IMR-90 (cell line): ENCODE measurements at regions not wholly inside any gene's neighbourhood (a gene's known extent, or its start where the extent isn't known, plus 50 kb on each side); places are given as distances from the start of the nearest gene placed in this dataset.

Source experiments
- ATAC-seq: fragments of 200-7000 bp; cut with Tn5 transposase; 2 replicates; pipeline ENCODE4 v1.9.1; 2020; ENCODE audit warnings: low read depth, mild to moderate bottlenecking, moderate library complexity
- BruUV-seq: library from RNA; stranded (reverse); fragments of 400-500 nt; replicated peaks from 2 replicates; lab custom pipeline; 2021; lab: Mats Ljungman, UMichigan
- CTCF ChIA-PET: fragments of 300-600 bp; formaldehyde crosslinking; extraction: SDS; loops from one replicate; lab custom pipeline; 2021; ENCODE audit warnings: antibody characterized with exemption; lab: Yijun Ruan, JAX
- POLR2A ChIA-PET: fragments of 300-600 bp; sonication (Branson Sonifier 250); formaldehyde crosslinking; loops from one replicate; lab custom pipeline; 2022; ENCODE audit warnings: antibody characterized with exemption; ENCODE audit not compliant: unreplicated experiment; lab: Charles Lee
- DNase-seq: peaks from one replicate; pipeline ENCODE4 v3.0.0; 2013
- H2AFZ ChIP-seq: replicated peaks from 2 replicates; pipeline ENCODE3; 2013; ENCODE audit warnings: low read length, mild to moderate bottlenecking; ENCODE audit not compliant: poor library complexity
- H2AK5ac ChIP-seq: 2 replicates; pipeline ENCODE4 v1.6.1; 2013; ENCODE audit warnings: low read depth, low read length, inconsistent platforms
- H2AK9ac ChIP-seq: replicated peaks from 2 replicates; pipeline ENCODE3; 2013; ENCODE audit warnings: mild to moderate bottlenecking, low read depth, low read length, moderate library complexity; ENCODE audit not compliant: poor library complexity
- H2BK120ac ChIP-seq: 2 replicates; pipeline ENCODE4 v1.6.1; 2013; ENCODE audit warnings: low read depth, low read length, inconsistent platforms
- H2BK15ac ChIP-seq: 3 replicates; pipeline ENCODE4 v1.6.1; 2013; ENCODE audit warnings: low read depth, low read length, inconsistent platforms
- H2BK20ac ChIP-seq: 2 replicates; pipeline ENCODE4 v1.6.1; 2013; ENCODE audit warnings: low read depth, mild to moderate bottlenecking, inconsistent platforms, low read length, moderate library complexity
- H2BK5ac ChIP-seq: 2 replicates; pipeline ENCODE4 v1.6.1; 2013; ENCODE audit warnings: mild to moderate bottlenecking, low read depth, low read length, inconsistent platforms; ENCODE audit not compliant: poor library complexity, severe bottlenecking
- H3K14ac ChIP-seq: replicated peaks from 2 replicates; pipeline ENCODE4 v1.6.1; 2013; ENCODE audit warnings: low read depth, low read length, inconsistent platforms
- H3K18ac ChIP-seq: 2 replicates; pipeline ENCODE4 v1.6.1; 2013; ENCODE audit warnings: low read depth, low read length, control low read depth
- H3K23ac ChIP-seq: 2 replicates; pipeline ENCODE4 v1.6.1; 2013; ENCODE audit warnings: low read depth, low read length, inconsistent platforms
- H3K27ac ChIP-seq: 2 replicates; pipeline ENCODE4 v1.5.1; 2013; ENCODE audit warnings: mild to moderate bottlenecking, control low read depth, low read length; ENCODE audit not compliant: insufficient read depth
- H3K27me3 ChIP-seq: 2 replicates; pipeline ENCODE4 v1.6.1; 2013; ENCODE audit warnings: low read length; ENCODE audit not compliant: control insufficient read depth, insufficient read depth
- H3K36me3 ChIP-seq: 2 replicates; pipeline ENCODE4 v1.6.1; 2013; ENCODE audit warnings: low read length, mixed read lengths; ENCODE audit not compliant: control insufficient read depth, insufficient read depth
- H3K4ac ChIP-seq: 2 replicates; pipeline ENCODE4 v1.6.1; 2013; ENCODE audit warnings: low read depth, low read length, inconsistent platforms
- H3K4me1 ChIP-seq: 2 replicates; pipeline ENCODE4 v1.6.1; 2013; ENCODE audit warnings: low read length, mixed read lengths; ENCODE audit not compliant: control insufficient read depth, insufficient read depth
- H3K4me2 ChIP-seq: 2 replicates; pipeline ENCODE4 v1.6.1; 2013; ENCODE audit warnings: low read depth, mild to moderate bottlenecking, control low read depth, low read length, moderate library complexity
- H3K4me3 ChIP-seq: 2 replicates; pipeline ENCODE4 v1.5.1; 2013; ENCODE audit warnings: low read depth, mild to moderate bottlenecking, control low read depth, low read length, moderate library complexity; ENCODE audit not compliant: insufficient read depth
- H3K56ac ChIP-seq: 2 replicates; pipeline ENCODE4 v1.6.1; 2013; ENCODE audit warnings: low read length, inconsistent platforms; ENCODE audit not compliant: insufficient read depth; ENCODE audit errors: extremely low read depth
- H3K79me1 ChIP-seq, 2 experiments: 2 replicates each; pipeline ENCODE4 v1.6.1; 2013; ENCODE audit warnings: low read length in 2 of 2, inconsistent platforms in 1 of 2, low read depth in 1 of 2
- H3K9ac ChIP-seq: 2 replicates; pipeline ENCODE4 v1.6.1; 2013; ENCODE audit warnings: low read depth, low read length, control low read depth
- H3K9me1 ChIP-seq: 2 replicates; pipeline ENCODE4 v1.6.1; 2013; ENCODE audit warnings: low read length, inconsistent platforms; ENCODE audit not compliant: insufficient read depth
- H3K9me3 ChIP-seq: 2 replicates; pipeline ENCODE4 v1.6.1; 2013; ENCODE audit warnings: low read length; ENCODE audit not compliant: control insufficient read depth, insufficient read depth
- H4K20me1 ChIP-seq: 2 replicates; pipeline ENCODE4 v1.6.1; 2013; ENCODE audit warnings: low read length, inconsistent platforms; ENCODE audit not compliant: insufficient read depth
- H4K5ac ChIP-seq: 2 replicates; pipeline ENCODE4 v1.6.1; 2013; ENCODE audit warnings: mild to moderate bottlenecking, low read depth, low read length, control low read depth
- H4K8ac ChIP-seq, 2 experiments: 2 replicates each; pipeline ENCODE4 v1.6.1; 2013; ENCODE audit warnings: low read depth in 2 of 2, low read length in 2 of 2, control low read depth in 1 of 2, inconsistent platforms in 1 of 2
- H4K91ac ChIP-seq: 2 replicates; pipeline ENCODE4 v1.6.1; 2013; ENCODE audit warnings: low read depth, low read length, inconsistent platforms; ENCODE audit not compliant: insufficient read depth
- BHLHE40 ChIP-seq: fragments of 150-350 bp; IDR thresholded peaks from 2 replicates; pipeline ENCODE4 v1.6.1; 2016; ENCODE audit warnings: mild to moderate bottlenecking, low read depth, low read length
- CHD1 ChIP-seq: IDR thresholded peaks from 2 replicates; pipeline ENCODE4 v1.6.1; 2012; ENCODE audit warnings: low read depth, low read length, improper control_type of control experiment
- FOS ChIP-seq: fragments of 150-350 bp; IDR thresholded peaks from 2 replicates; pipeline ENCODE4 v1.6.1; 2016; ENCODE audit warnings: low read depth, low read length
- MXI1 ChIP-seq: IDR thresholded peaks from 2 replicates; pipeline ENCODE4 v1.6.1; 2012; ENCODE audit warnings: low read depth, mild to moderate bottlenecking, low read length, moderate library complexity, borderline replicate concordance
- POLR2A ChIP-seq: IDR thresholded peaks from 2 replicates; pipeline ENCODE4 v1.6.1; 2012; ENCODE audit warnings: mild to moderate bottlenecking, low read depth, low read length
- RAD21 ChIP-seq: IDR thresholded peaks from 2 replicates; pipeline ENCODE4 v1.6.1; 2012; ENCODE audit warnings: low read length, improper control_type of control experiment
- RCOR1 ChIP-seq: IDR thresholded peaks from 2 replicates; pipeline ENCODE4 v1.6.1; 2012; ENCODE audit warnings: mild to moderate bottlenecking, low read length, improper control_type of control experiment; ENCODE audit not compliant: insufficient replicate concordance
- RFX5 ChIP-seq: IDR thresholded peaks from 2 replicates; pipeline ENCODE4 v1.8.0; 2012; ENCODE audit warnings: low read depth, mild to moderate bottlenecking, low read length, moderate library complexity
- SMC3 ChIP-seq: fragments of 150-350 bp; IDR thresholded peaks from 2 replicates; pipeline ENCODE4 v1.6.1; 2016; ENCODE audit warnings: low read depth, mild to moderate bottlenecking, antibody characterized with exemption, low read length, moderate library complexity
- WGBS, 2 experiments: methylation state at CpG; one replicate each; pipeline versions ENCODE4 v1.1.5 to v1.1.7; 2013; ENCODE audit warnings: missing lambda C conversion rate in 2 of 2; ENCODE audit not compliant: insufficient read length in 1 of 2; ENCODE audit errors: extremely low coverage in 2 of 2; 5-methylcytosine and 5-hydroxymethylcytosine counted together
- dilution Hi-C: fragments of 300-500 bp; cut with HindIII; formaldehyde crosslinking; loops from one replicate; pipeline ENCODE4 v1.14.3; 2018; ENCODE audit warnings: low sequenced_read_pairs; ENCODE audit not compliant: unreplicated experiment
- in situ Hi-C: fragments of 300-500 bp; cut with MboI; formaldehyde crosslinking; loops from 3 replicates; pipeline ENCODE4 v1.14.3; 2019; ENCODE audit warnings: low sequenced_read_pairs, inconsistent platforms, mixed read lengths
- intact Hi-C: fragments of 100-400 bp; cut with micrococcal nuclease; formaldehyde crosslinking; loops from 2 replicates; pipeline ENCODE4 v1.10.0; 2022
- TF ChIP-seq, protein P1 (sequence below): conservative IDR thresholded peaks from 2 replicates; pipeline ENCODE4 v1.5.1; 2012; ENCODE audit warnings: mild to moderate bottlenecking, low read depth, low read length, improper control_type of control experiment
- TF ChIP-seq, protein P2 (sequence below): fragments of 150-350 bp; IDR thresholded peaks from 2 replicates; pipeline ENCODE4 v1.6.1; 2016; ENCODE audit warnings: low read depth, mild to moderate bottlenecking, low read length, moderate library complexity, borderline replicate concordance

DNA sequence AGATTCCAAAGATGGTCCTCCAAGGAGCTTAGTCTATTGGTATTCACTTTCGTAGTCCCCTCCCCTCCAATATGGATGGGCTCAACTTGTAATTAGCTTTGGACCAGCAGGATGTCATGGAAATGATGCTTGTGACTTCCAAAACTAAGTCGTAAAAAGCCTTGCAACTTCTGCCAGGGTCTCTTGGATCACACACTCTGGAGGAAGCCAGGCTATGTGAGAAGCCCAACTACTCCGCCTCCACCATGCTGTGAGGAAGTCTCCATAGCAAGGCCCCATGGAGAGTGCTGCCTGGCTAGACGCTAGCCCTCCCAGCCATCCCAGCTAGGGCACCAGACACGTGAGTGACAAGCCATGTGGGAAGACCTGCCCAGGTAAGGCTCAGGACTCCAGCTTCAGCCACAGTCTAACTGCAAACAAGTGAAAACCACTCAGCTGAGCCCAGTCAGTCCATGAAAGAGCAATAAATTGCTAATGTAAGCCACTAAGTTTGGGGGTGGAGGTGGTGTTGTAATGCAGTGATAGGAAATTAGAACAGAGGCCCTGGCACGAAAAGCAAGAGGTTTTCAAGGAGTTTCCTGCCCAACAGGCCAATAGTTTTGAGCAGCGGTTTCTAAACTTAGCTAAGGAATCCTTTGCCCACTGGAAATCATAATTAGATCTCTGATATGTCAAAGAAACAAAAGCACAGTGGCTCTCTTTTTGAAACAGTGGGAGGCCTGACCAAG is 77.5 kb upstream of the GLI2 start:
- POLR2A ChIA-PET = no interaction called here
- no TSS peak for BruUV-seq
- Histone ChIP-seq H2AFZ (no peak overlapping the region), H4K8ac (no peak overlapping the region), H3K4me1 (peaks cover 1% of the 10 kb centered on the region; the same call in 1 of the 2 replicates), H3K36me3 (no peaks in the 10 kb centered on the region), H4K5ac (no peak overlapping the region), H4K20me1 (no peaks in the 10 kb centered on the region), H3K23ac (no peak overlapping the region), H3K56ac (no peak overlapping the region), H3K9ac (no peak overlapping the region), H3K27me3 (peaks cover 5% of the 10 kb centered on the region; the same call in 1 of the 2 replicates), H2AK5ac (no peak overlapping the region), H2BK20ac (no peak overlapping the region), H2BK5ac (no peak overlapping the region), H3K14ac (no peak overlapping the region), H4K91ac (no peak overlapping the region), H3K4me3 (no peak overlapping the region), H3K18ac (no peak overlapping the region), H3K4ac (no peak overlapping the region), H2BK15ac (no peak overlapping the region), H3K9me3 (peaks cover 3% of the 10 kb centered on the region), H3K9me1 (no peaks in the 10 kb centered on the region; the same call in 1 of the 2 replicates), H2AK9ac (no peak overlapping the region), H3K4me2 (no peak overlapping the region), H3K27ac (no peak overlapping the region), H3K79me1 (no peaks in the 10 kb centered on the region), H2BK120ac (no peak overlapping the region)
- intact Hi-C loops = no loop called here
- TF ChIP-seq RCOR1 (no peak), CHD1 (no peak), SMC3 (no peak), MXI1 (no peak), FOS (no peak), RAD21 (no peak), RFX5 (no peak), BHLHE40 (no peak), POLR2A (no peak)
- TF ChIP-seq, protein P1, sequence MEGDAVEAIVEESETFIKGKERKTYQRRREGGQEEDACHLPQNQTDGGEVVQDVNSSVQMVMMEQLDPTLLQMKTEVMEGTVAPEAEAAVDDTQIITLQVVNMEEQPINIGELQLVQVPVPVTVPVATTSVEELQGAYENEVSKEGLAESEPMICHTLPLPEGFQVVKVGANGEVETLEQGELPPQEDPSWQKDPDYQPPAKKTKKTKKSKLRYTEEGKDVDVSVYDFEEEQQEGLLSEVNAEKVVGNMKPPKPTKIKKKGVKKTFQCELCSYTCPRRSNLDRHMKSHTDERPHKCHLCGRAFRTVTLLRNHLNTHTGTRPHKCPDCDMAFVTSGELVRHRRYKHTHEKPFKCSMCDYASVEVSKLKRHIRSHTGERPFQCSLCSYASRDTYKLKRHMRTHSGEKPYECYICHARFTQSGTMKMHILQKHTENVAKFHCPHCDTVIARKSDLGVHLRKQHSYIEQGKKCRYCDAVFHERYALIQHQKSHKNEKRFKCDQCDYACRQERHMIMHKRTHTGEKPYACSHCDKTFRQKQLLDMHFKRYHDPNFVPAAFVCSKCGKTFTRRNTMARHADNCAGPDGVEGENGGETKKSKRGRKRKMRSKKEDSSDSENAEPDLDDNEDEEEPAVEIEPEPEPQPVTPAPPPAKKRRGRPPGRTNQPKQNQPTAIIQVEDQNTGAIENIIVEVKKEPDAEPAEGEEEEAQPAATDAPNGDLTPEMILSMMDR = no peak
- TF ChIP-seq, protein P2, sequence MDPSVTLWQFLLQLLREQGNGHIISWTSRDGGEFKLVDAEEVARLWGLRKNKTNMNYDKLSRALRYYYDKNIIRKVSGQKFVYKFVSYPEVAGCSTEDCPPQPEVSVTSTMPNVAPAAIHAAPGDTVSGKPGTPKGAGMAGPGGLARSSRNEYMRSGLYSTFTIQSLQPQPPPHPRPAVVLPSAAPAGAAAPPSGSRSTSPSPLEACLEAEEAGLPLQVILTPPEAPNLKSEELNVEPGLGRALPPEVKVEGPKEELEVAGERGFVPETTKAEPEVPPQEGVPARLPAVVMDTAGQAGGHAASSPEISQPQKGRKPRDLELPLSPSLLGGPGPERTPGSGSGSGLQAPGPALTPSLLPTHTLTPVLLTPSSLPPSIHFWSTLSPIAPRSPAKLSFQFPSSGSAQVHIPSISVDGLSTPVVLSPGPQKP = no peak
- ATAC-seq (no peak), DNase-seq (no peak)
- CTCF ChIA-PET = interaction anchor here (0.6 kb wide), 1 partner anchor 59 kb away, joined by 3 read pairs; no protein-coding TSS in a partner anchor
- in situ Hi-C loops = no loop called here
- dilution Hi-C loops = no loop called here
- WGBS, 2 experiments = 33% methylated on average over 1 of the region's 7 CpGs; no CpG with 5 or more reads in 1 of the 2 experiments
